ENCODE measurements at regions not wholly inside any gene's neighbourhood (a gene's known extent, or its start where the extent isn't known, plus 50 kb on each side); places are given as distances from the start of the nearest gene placed in this dataset.

- TF ChIP-seq GATA2 (IDR thresholded peaks at IDR 0.05; ENCODE audit: low read depth, low read length): no peak
- no peak for TF ChIP-seq GATA3 (IDR thresholded peaks at IDR 0.05; ENCODE audit: low read depth, low read length)
Measured at GRCh38 chr3:171967932-171968678, 71.3 kb upstream of the FNDC3B start.

GRCh38 chr3:171970301-171970788, 69.0 kb upstream of the FNDC3B start:
- TF ChIP-seq GATA3 (IDR thresholded peaks at IDR 0.05; ENCODE audit: low read depth, low read length) (no peak), GATA2 (IDR thresholded peaks at IDR 0.05; ENCODE audit: low read depth, low read length) (no peak)

GRCh38 chr3:171971919-171972514, 67.4 kb upstream of the FNDC3B start:
- no peak for TF ChIP-seq GATA2 (IDR thresholded peaks at IDR 0.05; ENCODE audit: low read depth, low read length)
- no peak for TF ChIP-seq GATA3 (IDR thresholded peaks at IDR 0.05; ENCODE audit: low read depth, low read length)

- no peak for TF ChIP-seq GATA3 (IDR thresholded peaks at IDR 0.05; ENCODE audit: low read depth, low read length)
- TF ChIP-seq GATA2 (IDR thresholded peaks at IDR 0.05; ENCODE audit: low read depth, low read length): no peak
Measured at GRCh38 chr3:171972871-171973348, 66.5 kb upstream of the FNDC3B start.

GRCh38 chr3:171974986-171975837, 64.2 kb upstream of the FNDC3B start:
- no peak for TF ChIP-seq GATA2 (IDR thresholded peaks at IDR 0.05; ENCODE audit: low read depth, low read length)
- TF ChIP-seq GATA3 (IDR thresholded peaks at IDR 0.05; ENCODE audit: low read depth, low read length): no peak

GRCh38 chr3:171976526-171976925, 62.9 kb upstream of the FNDC3B start:
- no peak for TF ChIP-seq GATA3 (IDR thresholded peaks at IDR 0.05; ENCODE audit: low read depth, low read length)
- TF ChIP-seq GATA2 (IDR thresholded peaks at IDR 0.05; ENCODE audit: low read depth, low read length): no peak

GRCh38 chr3:171977441-171977840, 61.9 kb upstream of the FNDC3B start:
- TF ChIP-seq GATA2 (IDR thresholded peaks at IDR 0.05; ENCODE audit: low read depth, low read length): no peak
- no peak for TF ChIP-seq GATA3 (IDR thresholded peaks at IDR 0.05; ENCODE audit: low read depth, low read length)

GRCh38 chr3:171977860-171978259, 61.5 kb upstream of the FNDC3B start:
- no peak for TF ChIP-seq GATA2 (IDR thresholded peaks at IDR 0.05; ENCODE audit: low read depth, low read length)
- TF ChIP-seq GATA3 (IDR thresholded peaks at IDR 0.05; ENCODE audit: low read depth, low read length): no peak

GRCh38 chr3:171978390-171978789, 61.0 kb upstream of the FNDC3B start:
- TF ChIP-seq GATA3 (IDR thresholded peaks at IDR 0.05; ENCODE audit: low read depth, low read length): no peak

- TF ChIP-seq GATA2 (IDR thresholded peaks at IDR 0.05; ENCODE audit: low read depth, low read length) (no peak), GATA3 (IDR thresholded peaks at IDR 0.05; ENCODE audit: low read depth, low read length) (no peak)
Measured at GRCh38 chr3:171979081-171979480, 60.3 kb upstream of the FNDC3B start.

GRCh38 chr3:171980578-171981270, 58.7 kb upstream of the FNDC3B start:
- TF ChIP-seq GATA2 (IDR thresholded peaks at IDR 0.05; ENCODE audit: low read depth, low read length) (no peak), GATA3 (IDR thresholded peaks at IDR 0.05; ENCODE audit: low read depth, low read length) (no peak)

- TF ChIP-seq GATA3 (IDR thresholded peaks at IDR 0.05; ENCODE audit: low read depth, low read length) (no peak), GATA2 (IDR thresholded peaks at IDR 0.05; ENCODE audit: low read depth, low read length) (no peak)
Measured at GRCh38 chr3:171981271-171981605, 58.1 kb upstream of the FNDC3B start.

- TF ChIP-seq GATA2 (IDR thresholded peaks at IDR 0.05; ENCODE audit: low read depth, low read length) (no peak), GATA3 (IDR thresholded peaks at IDR 0.05; ENCODE audit: low read depth, low read length) (no peak)
Measured at GRCh38 chr3:171982828-171983227, 56.5 kb upstream of the FNDC3B start.

GRCh38 chr3:171984883-171985282, 54.5 kb upstream of the FNDC3B start:
- no peak for TF ChIP-seq GATA2 (IDR thresholded peaks at IDR 0.05; ENCODE audit: low read depth, low read length)
- no peak for TF ChIP-seq GATA3 (IDR thresholded peaks at IDR 0.05; ENCODE audit: low read depth, low read length)
